CD4-positive, alpha-beta T cell treated with Interleukin-15 for 1 hour (primary cell): ENCODE measurements at regions not wholly inside any gene's neighbourhood (a gene's known extent, or its start where the extent isn't known, plus 50 kb on each side); places are given as distances from the start of the nearest gene placed in this dataset.
"Not testable (repeated sequence)": the region's sequence is repeated elsewhere in the genome, so short reads cannot be mapped to it uniquely, and the experiment has no call there.

ENCODE experiments used
- DNase-seq: peaks from one replicate; pipeline ENCODE4 v3.0.0-alpha.2; 2020

- DNase-seq = no peak
These were observed 55.1 kb upstream of the F9 start for GRCh38 chrX:139475432-139475831.

DNA sequence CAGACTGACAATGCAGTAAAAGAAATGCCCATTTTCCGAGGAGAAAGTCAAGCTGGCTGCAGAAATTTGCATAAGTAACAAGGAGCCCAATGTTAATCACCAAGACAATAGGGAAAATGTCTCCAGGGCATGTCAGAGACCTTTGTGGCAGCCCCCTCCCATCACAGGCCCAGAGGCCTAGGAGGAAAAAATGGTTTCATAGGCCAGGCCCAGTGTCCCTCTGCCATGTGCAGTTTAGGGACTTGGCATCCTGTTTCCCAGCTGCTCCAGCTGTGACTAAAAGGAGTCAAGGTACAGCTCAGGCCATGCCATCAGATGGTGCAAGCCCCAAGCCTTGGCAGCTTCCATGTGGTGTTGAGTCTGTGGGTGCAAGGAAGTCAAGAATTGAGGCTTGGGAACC lies 68.6 kb upstream of the F9 start:
- not testable (repeated sequence) for DNase-seq

DNA sequence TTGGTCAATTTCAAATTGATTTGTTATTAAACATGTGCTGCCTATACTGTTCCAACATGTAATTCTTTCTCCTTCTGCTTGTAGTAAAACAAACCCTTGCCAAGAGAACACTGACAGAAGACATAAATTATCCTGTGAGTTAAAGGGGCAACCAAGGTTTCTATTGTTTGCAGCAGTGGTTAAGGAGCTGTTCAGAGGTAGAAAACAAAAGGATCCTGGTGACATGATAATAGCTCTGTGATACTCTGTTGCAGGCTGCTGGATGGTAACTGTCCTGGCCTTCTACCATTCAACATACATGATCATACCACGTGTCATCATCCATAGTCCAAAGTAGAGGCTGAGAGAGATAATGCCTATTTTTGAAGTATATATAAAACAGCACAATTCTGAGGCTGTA lies 75.8 kb upstream of the F9 start:
- no peak for DNase-seq

DNA sequence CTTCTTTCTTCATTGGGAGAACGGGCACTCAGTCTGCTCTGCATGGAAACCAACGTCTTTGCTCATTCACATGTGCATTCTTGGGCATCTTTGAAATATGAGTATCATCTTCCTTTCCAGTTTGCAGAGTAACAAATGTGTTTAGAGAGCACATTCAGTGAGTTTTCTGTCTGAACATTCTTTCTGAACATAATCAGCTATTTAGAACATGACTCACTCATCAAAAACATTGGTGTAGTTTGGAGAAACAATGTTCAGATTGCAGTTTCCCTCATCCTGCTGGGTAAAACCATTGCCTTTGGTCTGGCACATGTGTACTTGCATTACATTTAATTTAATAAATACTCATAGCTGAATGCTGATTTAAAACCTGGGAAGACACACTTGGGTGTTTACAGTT lies 81.5 kb upstream of the F9 start:
- DNase-seq = no peak

DNA sequence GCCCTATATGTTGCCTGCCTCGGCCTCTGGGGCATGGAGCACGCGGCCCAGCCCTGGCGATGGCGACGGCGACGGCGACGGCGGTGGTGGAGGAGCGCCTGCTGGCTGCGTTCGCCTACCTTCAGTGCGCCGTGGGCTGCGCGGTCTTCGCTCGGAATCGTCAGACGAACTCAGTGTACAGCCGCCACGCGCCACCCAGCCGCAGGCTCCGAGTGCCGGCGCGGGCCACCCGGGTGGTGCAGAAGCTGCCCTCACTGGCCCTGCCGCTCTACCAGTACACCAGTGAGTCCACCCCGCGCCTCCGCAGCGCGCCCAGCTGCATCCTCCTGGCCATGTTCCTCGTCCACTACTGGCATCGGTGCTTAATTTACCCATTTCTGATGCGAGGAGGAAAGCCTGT lies 83.7 kb upstream of the F9 start:
- no peak for DNase-seq

DNA sequence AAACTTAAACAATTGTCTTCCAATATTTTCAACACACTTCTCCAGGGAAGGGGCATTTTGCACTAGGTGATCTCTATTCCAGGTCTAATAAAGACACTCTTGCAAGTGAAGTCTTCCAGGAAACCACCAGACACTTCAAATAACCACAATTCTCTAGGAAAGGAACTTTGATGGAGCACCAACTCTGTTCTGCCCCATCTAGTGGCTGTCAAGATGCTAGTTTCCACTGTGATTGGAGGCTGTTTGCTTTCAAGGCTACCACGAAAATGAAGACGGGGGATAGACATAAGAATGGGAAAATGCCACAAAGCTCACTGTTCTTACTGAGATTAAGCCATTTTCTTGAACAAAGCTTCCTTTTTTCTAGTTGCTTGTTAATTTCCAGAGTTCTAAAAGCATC lies 100.6 kb upstream of the F9 start:
- DNase-seq = no peak

DNA sequence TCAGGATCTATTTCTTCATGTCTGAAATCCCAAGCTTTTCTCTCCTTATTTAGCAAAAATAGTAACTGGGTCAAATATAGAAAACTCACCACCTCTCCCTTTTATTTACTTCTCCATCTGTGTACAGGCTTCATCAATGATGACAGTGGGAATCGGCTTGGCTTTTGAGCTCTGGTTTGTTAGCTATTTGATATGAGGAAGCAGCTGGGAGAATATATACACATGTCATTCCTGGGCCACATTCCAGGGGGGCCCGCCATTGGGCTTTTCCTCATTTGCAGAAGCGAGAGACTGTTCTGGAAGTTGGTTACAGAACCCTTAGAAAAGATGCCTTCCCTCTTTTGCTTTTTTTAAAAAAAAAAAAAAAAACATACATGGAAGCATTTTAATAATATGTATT lies 107.4 kb upstream of the F9 start:
- no peak for DNase-seq

- not testable (repeated sequence) for DNase-seq
These were observed 132.3 kb upstream of the F9 start for GRCh38 chrX:139398258-139398657.

DNA sequence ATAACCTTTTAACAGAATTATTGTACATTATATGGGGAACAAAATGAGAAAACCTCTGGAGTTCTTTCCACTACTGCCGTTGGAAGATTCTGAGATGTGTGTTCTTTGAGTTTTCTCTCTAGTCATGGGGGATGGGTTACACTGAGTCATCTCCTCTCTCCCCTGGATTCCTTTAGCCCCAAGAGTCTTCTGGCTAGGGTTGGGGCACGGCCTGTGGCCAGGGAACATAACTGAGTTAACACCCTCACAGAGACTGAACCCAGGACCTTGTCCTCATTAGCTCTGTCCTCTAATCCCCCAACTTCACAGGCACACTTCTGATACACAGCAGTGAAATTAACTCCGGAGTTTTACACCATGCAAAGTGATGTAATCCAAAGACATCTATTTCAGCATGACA lies 142.3 kb upstream of the F9 start:
- DNase-seq = no peak

- no peak for DNase-seq
These were observed 148.0 kb upstream of the F9 start for GRCh38 chrX:139382529-139382928.

DNA sequence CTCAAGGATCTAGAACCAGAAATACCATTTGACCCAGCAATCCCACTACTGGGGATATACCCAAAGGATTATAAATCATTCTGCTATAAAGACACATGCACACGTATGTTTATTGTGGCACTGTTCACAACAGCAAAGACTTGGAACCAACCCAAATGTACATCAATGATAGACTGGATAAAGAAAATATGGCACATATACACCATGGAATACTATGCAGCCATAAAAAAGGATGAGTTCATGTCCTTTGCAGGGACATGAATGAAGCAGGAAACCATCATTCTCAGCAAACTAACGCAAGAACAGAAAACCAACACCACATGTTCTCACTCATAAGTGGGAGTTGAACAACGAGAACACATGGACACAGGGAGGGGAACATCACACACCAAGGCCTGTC lies 154.0 kb upstream of the F9 start:
- not testable (repeated sequence) for DNase-seq

- no peak for DNase-seq
These were observed 170.2 kb upstream of the F9 start for GRCh38 chrX:139360356-139360755.

DNA sequence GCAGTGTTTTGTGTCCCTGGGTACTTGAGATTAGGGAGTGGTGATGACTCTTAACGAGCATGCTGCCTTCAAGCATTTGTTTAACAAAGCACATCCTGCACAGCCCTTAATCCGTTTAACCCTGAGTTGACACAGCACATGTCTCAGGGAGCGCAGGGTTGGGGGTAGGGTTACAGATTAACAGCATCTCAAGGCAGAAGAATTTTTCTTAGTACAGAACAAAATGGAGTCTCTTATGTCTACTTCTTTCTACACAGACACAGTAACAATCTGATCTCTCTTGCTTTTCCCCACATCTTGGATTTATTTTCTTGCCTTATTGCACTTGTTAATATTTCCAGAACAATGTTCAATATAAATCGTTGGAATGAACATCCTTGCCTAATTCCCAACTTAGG lies 187.9 kb upstream of the F9 start:
- DNase-seq = not testable (repeated sequence)

GRCh38 chrX:139341855-139342593 lies 188.5 kb upstream of the F9 start:
- DNase-seq = not testable (repeated sequence)

DNA sequence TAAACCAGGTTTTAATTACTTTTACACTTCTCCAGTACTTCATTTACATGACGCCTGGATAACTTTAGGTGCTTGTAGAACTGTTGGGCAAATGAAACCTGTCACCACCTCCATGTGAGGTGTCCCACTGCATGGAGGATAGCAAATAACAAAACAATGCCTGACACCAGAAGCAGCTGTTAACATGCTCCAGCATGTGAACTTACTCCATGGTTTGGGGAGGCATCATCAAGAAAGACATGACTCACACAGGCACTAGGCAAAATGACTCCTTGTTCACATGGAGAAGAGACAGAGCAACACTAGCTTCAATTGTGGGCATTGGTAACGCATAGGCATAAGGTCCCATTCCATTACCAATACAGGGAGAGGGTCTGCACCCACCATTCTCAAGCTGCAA lies 198.1 kb upstream of the F9 start:
- no peak for DNase-seq

DNA sequence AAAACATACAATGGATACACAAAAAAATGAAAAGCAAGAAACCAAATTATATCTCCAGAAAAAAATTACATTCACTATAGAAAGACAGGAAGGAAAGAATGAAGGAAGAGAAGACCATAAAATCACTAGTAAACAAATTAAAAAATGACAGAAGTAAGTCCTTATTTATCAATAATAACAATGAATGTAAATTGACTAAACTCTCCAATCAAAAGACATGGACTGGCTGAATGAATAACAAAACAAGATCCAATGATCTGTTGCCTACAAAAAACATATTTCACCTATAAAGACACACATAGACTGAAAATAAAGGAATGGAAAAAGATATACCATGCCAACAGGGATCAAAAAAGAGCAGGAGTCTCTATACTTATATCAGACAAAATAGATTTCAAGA lies 203.2 kb upstream of the F9 start:
- DNase-seq = no peak

GRCh38 chrX:139324756-139325155 lies 205.8 kb upstream of the F9 start:
- DNase-seq = no peak

GRCh38 chrX:139320661-139321354 lies 209.7 kb upstream of the F9 start:
- DNase-seq = not testable (repeated sequence)

GRCh38 chrX:139306675-139307074 lies 223.9 kb upstream of the F9 start:
- not testable (repeated sequence) for DNase-seq

DNA sequence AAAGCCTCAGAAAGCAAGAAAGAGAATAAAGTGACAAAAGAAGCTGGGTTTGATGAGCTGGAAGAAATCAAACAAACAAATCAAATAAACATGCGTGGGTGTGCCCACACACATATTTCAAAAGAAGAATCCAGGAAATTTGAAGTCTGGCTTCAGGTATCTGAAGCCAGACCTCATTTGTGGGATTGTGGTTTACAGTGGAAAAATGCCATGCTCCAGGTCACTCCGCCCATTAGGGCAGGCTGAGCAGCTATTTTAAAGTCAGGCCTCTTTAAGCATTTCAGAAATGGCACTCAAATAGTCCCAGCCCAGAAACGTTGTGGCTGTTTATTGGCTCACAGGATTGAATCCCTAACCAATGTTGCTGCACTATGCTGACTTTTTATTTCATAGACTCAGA lies 226.1 kb upstream of the F9 start:
- DNase-seq = no peak

DNA sequence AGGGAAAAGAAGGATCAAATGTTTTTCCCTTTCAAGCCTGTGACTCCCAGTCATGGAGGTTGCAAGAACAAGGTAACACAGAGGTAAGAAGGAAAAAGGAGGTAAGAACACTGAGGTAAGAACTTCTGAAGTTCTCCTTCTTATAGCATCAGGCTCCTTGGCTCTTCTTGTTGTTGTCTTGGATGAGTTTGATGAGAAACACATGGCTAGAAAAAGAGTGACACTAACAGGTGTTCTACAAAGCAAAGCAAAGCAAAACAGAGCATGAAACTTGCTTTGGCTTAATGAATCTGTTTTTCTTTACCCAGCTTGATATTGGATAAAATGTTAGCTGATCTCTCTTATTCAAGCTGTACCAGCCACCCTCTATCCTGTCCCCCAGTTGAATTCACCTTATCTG lies 231.2 kb upstream of the F9 start:
- DNase-seq = no peak

DNA sequence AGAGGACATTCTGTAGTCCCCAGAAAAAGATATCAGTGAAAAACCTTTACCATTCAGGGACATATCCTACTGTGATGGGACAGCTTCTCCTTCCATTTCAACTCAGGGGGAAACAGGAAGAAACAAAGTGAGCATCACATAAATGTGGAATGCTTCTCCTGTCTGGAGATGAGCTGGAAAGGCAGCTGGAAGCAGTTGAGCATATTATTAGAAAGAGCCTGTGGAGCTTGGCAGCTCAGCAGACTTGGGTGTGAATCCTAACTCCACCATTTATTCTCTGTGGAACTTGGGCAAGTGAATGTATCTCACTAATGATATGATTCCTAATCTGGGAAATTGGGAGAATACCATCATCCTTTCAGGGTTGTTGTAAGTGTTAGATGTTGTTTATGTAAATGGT lies 232.1 kb upstream of the F9 start:
- no peak for DNase-seq

DNA sequence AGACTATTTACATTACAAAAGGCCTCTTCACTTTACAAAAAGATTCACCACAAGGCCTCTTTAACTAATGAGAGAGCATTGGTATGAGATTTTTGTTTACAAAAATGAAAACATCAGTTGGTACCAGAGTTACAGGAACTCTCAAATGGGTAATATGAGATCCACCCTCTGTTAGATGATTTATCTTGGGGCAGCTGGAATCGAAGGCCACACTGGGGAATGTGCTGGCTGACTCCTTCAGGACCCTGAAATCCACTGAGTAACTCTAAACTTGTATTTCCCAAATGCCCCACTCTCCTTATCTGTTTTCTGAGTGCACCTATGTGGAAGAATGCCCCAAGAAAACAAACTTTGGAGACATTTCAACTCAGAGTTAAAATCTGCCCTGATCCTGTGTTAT lies 232.9 kb upstream of the F9 start:
- no peak for DNase-seq

DNA sequence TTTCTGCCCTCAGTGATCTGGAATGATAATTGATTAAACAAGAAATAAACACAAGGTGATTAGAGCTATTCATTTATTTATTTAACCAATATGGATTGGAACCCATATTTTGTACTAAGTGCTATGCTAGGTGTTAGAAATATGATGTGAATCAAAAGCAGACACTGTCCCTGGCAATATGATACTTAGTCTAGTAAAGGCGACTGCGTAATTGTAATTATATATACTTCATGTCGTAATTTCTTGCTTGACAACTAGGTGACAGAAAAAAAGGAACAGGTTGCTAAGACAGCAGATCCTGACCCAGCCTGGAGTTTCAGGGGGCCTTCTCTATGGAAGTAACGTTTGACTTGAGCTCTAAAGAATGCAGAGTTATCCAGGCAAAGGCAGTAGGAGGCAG lies 236.5 kb upstream of the F9 start:
- DNase-seq = no peak

DNA sequence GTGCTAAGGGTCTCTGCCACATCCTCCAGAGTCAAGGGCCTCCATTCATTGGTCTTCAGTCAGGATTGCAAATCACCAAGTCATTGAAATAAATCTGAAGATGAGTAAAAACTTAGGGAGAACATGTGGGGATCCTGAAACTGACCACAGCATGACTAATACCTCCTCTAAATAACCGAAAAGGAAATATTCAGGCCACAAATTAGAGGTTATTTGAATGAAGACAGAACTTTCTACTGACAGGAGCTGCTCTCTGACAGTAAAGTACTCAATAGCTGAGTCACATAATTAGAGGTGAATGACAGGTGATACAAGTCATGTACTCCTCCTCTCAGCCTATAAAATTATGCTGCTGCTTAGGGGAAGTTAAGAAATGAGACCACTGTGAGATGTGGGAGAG lies 240.2 kb upstream of the F9 start:
- DNase-seq = no peak
